ENCODE measurements at regions not wholly inside any gene's neighbourhood (a gene's known extent, or its start where the extent isn't known, plus 50 kb on each side); places are given as distances from the start of the nearest gene placed in this dataset.

GRCh38 chr5:117494188-117494587 is 919.6 kb upstream of the SEMA6A start:
- Histone ChIP-seq H3K27me3 (ENCODE audit: control insufficient read depth, insufficient read depth, low read length) (no peaks in the 10 kb centered on the region), H3K36me3 (ENCODE audit: control insufficient read depth, insufficient read depth, low read length) (no peaks in the 10 kb centered on the region), H3K4me3 (ENCODE audit: low read depth, low read length) (no peak overlapping the region)
- DNase-seq (ENCODE audit: low read depth) (no peak), FAIRE-seq (no peak)
- TF ChIP-seq, protein P1, sequence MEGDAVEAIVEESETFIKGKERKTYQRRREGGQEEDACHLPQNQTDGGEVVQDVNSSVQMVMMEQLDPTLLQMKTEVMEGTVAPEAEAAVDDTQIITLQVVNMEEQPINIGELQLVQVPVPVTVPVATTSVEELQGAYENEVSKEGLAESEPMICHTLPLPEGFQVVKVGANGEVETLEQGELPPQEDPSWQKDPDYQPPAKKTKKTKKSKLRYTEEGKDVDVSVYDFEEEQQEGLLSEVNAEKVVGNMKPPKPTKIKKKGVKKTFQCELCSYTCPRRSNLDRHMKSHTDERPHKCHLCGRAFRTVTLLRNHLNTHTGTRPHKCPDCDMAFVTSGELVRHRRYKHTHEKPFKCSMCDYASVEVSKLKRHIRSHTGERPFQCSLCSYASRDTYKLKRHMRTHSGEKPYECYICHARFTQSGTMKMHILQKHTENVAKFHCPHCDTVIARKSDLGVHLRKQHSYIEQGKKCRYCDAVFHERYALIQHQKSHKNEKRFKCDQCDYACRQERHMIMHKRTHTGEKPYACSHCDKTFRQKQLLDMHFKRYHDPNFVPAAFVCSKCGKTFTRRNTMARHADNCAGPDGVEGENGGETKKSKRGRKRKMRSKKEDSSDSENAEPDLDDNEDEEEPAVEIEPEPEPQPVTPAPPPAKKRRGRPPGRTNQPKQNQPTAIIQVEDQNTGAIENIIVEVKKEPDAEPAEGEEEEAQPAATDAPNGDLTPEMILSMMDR (IDR thresholded peaks at IDR 0.05; ENCODE audit: insufficient read depth, low read length, severe bottlenecking) = no peak

DNA sequence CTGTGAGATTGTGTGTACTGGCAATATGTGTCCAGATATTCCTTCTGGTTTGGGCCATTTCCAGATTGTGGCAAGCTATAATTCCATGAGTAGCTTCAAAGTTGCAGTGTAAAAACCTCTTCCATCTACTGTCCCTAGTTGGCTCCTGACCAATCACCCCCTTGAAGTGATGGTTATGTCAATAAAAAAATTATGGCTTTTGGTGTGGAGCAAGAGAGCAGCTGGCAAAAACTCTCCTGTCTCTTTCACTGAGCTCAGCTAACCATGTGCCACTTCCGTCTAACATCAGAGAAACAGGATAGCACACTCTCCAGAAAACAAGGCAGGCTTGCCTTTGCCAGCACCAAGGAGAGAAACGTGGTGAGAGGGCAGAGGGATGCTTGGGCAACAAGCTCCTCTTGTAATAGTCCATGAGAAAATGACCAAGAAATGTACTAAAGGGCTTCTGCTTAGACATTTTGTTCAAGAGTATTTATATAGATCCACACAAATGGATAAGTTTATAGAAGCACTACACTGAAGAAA is 914.4 kb upstream of the SEMA6A start:
- no peaks in the 10 kb centered on the region for H3K36me3 ChIP-seq (ENCODE audit: control insufficient read depth, insufficient read depth, low read length)
- no peaks in the 10 kb centered on the region for H3K27me3 ChIP-seq (ENCODE audit: control insufficient read depth, insufficient read depth, low read length)
- DNase-seq (ENCODE audit: low read depth) (no peak), FAIRE-seq (no peak)
- no peak overlapping the region for H3K4me3 ChIP-seq (ENCODE audit: low read depth, low read length)
- TF ChIP-seq, protein P1 (IDR thresholded peaks at IDR 0.05; ENCODE audit: insufficient read depth, low read length, severe bottlenecking) = no peak

- no peak overlapping the region for H3K4me3 ChIP-seq (ENCODE audit: low read depth, low read length)
- TF ChIP-seq, protein P1 (IDR thresholded peaks at IDR 0.05; ENCODE audit: insufficient read depth, low read length, severe bottlenecking) = no peak
- no peaks in the 10 kb centered on the region for H3K36me3 ChIP-seq (ENCODE audit: control insufficient read depth, insufficient read depth, low read length)
- no peaks in the 10 kb centered on the region for H3K27me3 ChIP-seq (ENCODE audit: control insufficient read depth, insufficient read depth, low read length)
- FAIRE-seq (no peak), DNase-seq (ENCODE audit: low read depth) (no peak)
Measured at GRCh38 chr5:117487556-117487955, 912.9 kb upstream of the SEMA6A start.

DNA sequence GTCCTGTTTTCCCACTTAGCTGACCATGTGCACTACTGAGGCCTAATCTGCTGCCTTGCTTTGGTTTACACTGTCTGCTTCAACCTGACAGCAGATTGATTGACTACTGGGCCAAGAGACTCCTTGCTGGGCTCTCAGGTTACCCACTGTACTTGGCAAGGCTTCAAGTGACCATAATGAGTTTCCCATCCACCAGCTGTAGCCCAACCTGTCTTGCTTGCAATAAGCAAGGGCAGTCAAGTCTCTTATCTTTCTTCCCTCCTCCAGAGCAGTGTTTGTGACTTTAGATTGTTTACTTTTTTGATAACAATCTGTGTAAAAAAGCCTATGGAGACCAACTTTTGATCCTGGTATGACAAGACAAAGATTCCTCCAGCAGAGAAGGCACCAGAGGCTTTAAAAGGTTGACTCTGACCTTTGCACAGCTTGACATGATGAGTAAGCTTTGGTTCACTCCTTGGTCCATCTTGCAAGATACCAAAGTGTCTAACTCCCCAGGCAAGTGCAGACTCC is 912.3 kb upstream of the SEMA6A start:
- Histone ChIP-seq H3K36me3 (ENCODE audit: control insufficient read depth, insufficient read depth, low read length) (no peaks in the 10 kb centered on the region), H3K27me3 (ENCODE audit: control insufficient read depth, insufficient read depth, low read length) (no peaks in the 10 kb centered on the region), H3K4me3 (ENCODE audit: low read depth, low read length) (no peak overlapping the region)
- no peak for FAIRE-seq
- no peak for DNase-seq (ENCODE audit: low read depth)
- TF ChIP-seq, protein P1 (IDR thresholded peaks at IDR 0.05; ENCODE audit: insufficient read depth, low read length, severe bottlenecking) = no peak

DNA sequence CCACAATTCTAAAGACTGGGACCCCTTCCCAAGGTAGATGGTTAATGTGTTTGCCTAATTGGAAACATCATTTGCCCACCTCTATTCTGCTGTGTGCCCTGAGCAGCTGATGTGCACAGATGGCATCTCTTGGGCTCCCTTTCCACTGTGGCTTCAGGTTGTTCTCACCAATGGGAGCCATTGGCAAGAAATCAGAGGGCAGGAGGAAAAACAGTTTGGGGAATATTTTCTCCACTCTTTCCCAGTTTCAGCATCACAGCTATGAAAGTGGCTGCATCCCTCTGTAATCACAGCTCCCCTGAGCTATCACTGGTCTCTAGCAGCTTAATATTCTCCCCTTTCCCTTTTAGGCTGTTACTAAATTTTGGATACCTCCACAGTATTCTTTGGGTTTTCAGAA is 911.6 kb upstream of the SEMA6A start:
- TF ChIP-seq, protein P1 (IDR thresholded peaks at IDR 0.05; ENCODE audit: insufficient read depth, low read length, severe bottlenecking) = no peak
- Histone ChIP-seq H3K36me3 (ENCODE audit: control insufficient read depth, insufficient read depth, low read length) (no peaks in the 10 kb centered on the region), H3K4me3 (ENCODE audit: low read depth, low read length) (no peak overlapping the region), H3K27me3 (ENCODE audit: control insufficient read depth, insufficient read depth, low read length) (no peaks in the 10 kb centered on the region)
- FAIRE-seq (no peak), DNase-seq (ENCODE audit: low read depth) (no peak)

DNA sequence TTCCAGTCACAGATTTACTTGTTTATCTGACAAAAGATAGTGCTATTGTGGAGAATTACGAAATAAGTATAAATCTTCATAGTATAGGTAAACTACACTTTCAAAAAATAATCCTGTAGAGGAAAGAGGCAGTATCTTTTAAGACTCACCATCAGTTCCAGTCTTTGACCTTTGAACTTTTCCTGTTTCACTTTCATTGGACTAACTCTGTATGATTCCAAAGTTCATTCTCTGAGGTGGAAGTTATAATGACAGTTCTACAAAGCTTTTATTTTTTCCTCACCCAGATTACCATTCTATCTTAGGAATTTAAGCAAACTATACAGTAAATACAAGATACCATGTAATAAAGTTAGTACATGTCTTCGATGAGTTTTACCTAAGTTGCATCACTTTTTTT is 901.3 kb upstream of the SEMA6A start:
- TF ChIP-seq, protein P1 (IDR thresholded peaks at IDR 0.05; ENCODE audit: insufficient read depth, low read length, severe bottlenecking) = no peak
- Histone ChIP-seq H3K27me3 (ENCODE audit: control insufficient read depth, insufficient read depth, low read length) (no peaks in the 10 kb centered on the region), H3K4me3 (ENCODE audit: low read depth, low read length) (no peak overlapping the region), H3K36me3 (ENCODE audit: control insufficient read depth, insufficient read depth, low read length) (no peaks in the 10 kb centered on the region)
- no peak for DNase-seq (ENCODE audit: low read depth)
- FAIRE-seq = no peak

Measured in bronchial epithelial cell (primary cell).